ENCODE measurements at regions not wholly inside any gene's neighbourhood (a gene's known extent, or its start where the extent isn't known, plus 50 kb on each side); places are given as distances from the start of the nearest gene placed in this dataset.

GRCh38 chr10:108393089-108393488 lies 1228.6 kb upstream of the SORCS1 start:
- POLR2A ChIA-PET: no interaction called here
- no peak for FAIRE-seq

GRCh38 chr10:108392286-108392685 lies 1227.8 kb upstream of the SORCS1 start:
- no peak for TF ChIP-seq ATOH8 (CRISPR knock-in tag; IDR thresholded peaks at IDR 0.05; ENCODE audit: low read depth)
- TF ChIP-seq MAX (IDR thresholded peaks at IDR 0.05): no peak
- TF ChIP-seq RFX5 (IDR thresholded peaks at IDR 0.05): no peak
- no peak for TF ChIP-seq SREBF2 (IDR thresholded peaks at IDR 0.05)
- TF ChIP-seq NFE2L2 (conservative IDR thresholded peaks at IDR 0.05; ENCODE audit: low read length): no peak
- TF ChIP-seq FOXS1 (CRISPR knock-in tag; IDR thresholded peaks at IDR 0.05): no peak
- no peak for TF ChIP-seq HMGXB4 (CRISPR knock-in tag; IDR thresholded peaks at IDR 0.05; ENCODE audit: borderline replicate concordance)
- no peak for TF ChIP-seq CEBPB (IDR thresholded peaks at IDR 0.05)
- no peak for TF ChIP-seq PHF8 (IDR thresholded peaks at IDR 0.05; ENCODE audit: borderline replicate concordance, low read depth)
- TF ChIP-seq CBX2 (IDR thresholded peaks at IDR 0.05; ENCODE audit: borderline replicate concordance, low read depth): no peak
- no peak for TF ChIP-seq SMC3 (IDR thresholded peaks at IDR 0.05)
- ATAC-seq: no peak
- CTCF ChIA-PET: no interaction called here
- WGBS (ENCODE audit: missing lambda C conversion rate): 4% methylated on average over 1 of the region's 1 CpG
- no peaks in the 10 kb centered on the region for H3K4me1 ChIP-seq
- POLR2A ChIA-PET: no interaction called here
- no peak overlapping the region for H3K27ac ChIP-seq
- H3K4me3 ChIP-seq: no peak overlapping the region
- no peaks in the 10 kb centered on the region for H3K9me3 ChIP-seq
- H3K4me2 ChIP-seq: no peak overlapping the region
- no peak for DNase-seq (ENCODE audit: low read depth in 1 of 2, low spot score in 1 of 2)
- no peak for FAIRE-seq

More at GRCh38 chr10:108393089-108393488, 1228.6 kb upstream of the SORCS1 start:
- CTCF ChIA-PET: no interaction called here
- TF ChIP-seq HMGXB4 (CRISPR knock-in tag; IDR thresholded peaks at IDR 0.05; ENCODE audit: borderline replicate concordance): no peak
- 0% methylated on average over 1 of the region's 1 CpG for WGBS (ENCODE audit: missing lambda C conversion rate)
- DNase-seq (ENCODE audit: low read depth in 1 of 2, low spot score in 1 of 2): no peak
- no peak for ATAC-seq
- Histone ChIP-seq H3K27ac (no peak overlapping the region), H3K4me2 (no peak overlapping the region), H3K4me1 (no peaks in the 10 kb centered on the region), H3K4me3 (no peak overlapping the region), H3K9me3 (no peaks in the 10 kb centered on the region)

GRCh38 chr10:108388706-108389105 lies 1224.2 kb upstream of the SORCS1 start:
- POLR2A ChIA-PET: no interaction called here

GRCh38 chr10:108385963-108386362 lies 1221.5 kb upstream of the SORCS1 start:
- no peak for TF ChIP-seq SREBF2 (IDR thresholded peaks at IDR 0.05)
- TF ChIP-seq ZSCAN20 (CRISPR knock-in tag; IDR thresholded peaks at IDR 0.05): no peak
- TF ChIP-seq POLR2AphosphoS2 (conservative IDR thresholded peaks at IDR 0.05; ENCODE audit: low read length): no peak
- TF ChIP-seq PHF8 (IDR thresholded peaks at IDR 0.05; ENCODE audit: borderline replicate concordance, low read depth): no peak
- no peak for TF ChIP-seq GATA3 (IDR thresholded peaks at IDR 0.05; ENCODE audit: borderline replicate concordance)
- TF ChIP-seq SMC3 (IDR thresholded peaks at IDR 0.05): no peak
- no peak for TF ChIP-seq JUN (IDR thresholded peaks at IDR 0.05)
- CTCF ChIA-PET: interaction anchor here (0.5 to 1.0 kb wide), 2 partner anchors 24 to 26 kb away, joined by 5 read pairs; no protein-coding TSS in a partner anchor
- H3K4me1 ChIP-seq: no peaks in the 10 kb centered on the region

More at GRCh38 chr10:108388706-108389105, 1224.2 kb upstream of the SORCS1 start:
- no peak for ATAC-seq
- WGBS (ENCODE audit: missing lambda C conversion rate): 32% methylated on average over 1 of the region's 1 CpG
- no peak for DNase-seq (ENCODE audit: low read depth in 1 of 2, low spot score in 1 of 2)
- no peak for FAIRE-seq
- Histone ChIP-seq H3K4me1 (no peaks in the 10 kb centered on the region), H3K4me2 (no peak overlapping the region), H3K9me3 (no peaks in the 10 kb centered on the region), H3K4me3 (no peak overlapping the region), H3K27ac (no peak overlapping the region)
- CTCF ChIA-PET: no interaction called here
- TF ChIP-seq FOSB (CRISPR knock-in tag; IDR thresholded peaks at IDR 0.05) (no peak), JUNB (IDR thresholded peaks at IDR 0.05) (no peak), NPAS2 (CRISPR knock-in tag; IDR thresholded peaks at IDR 0.05; ENCODE audit: borderline replicate concordance) (no peak), FOXS1 (CRISPR knock-in tag; IDR thresholded peaks at IDR 0.05) (no peak), POLR2A (IDR thresholded peaks at IDR 0.05; ENCODE audit: low read length) (no peak), MAX (IDR thresholded peaks at IDR 0.05) (no peak), CBX8 (IDR thresholded peaks at IDR 0.05) (no peak), RNF2 (IDR thresholded peaks at IDR 0.05; ENCODE audit: borderline replicate concordance, low read depth) (no peak)

More at GRCh38 chr10:108385963-108386362, 1221.5 kb upstream of the SORCS1 start:
- Histone ChIP-seq H3K9me3 (no peaks in the 10 kb centered on the region), H3K4me2 (no peak overlapping the region), H3K27ac (no peak overlapping the region), H3K4me3 (no peak overlapping the region)
- no peak for ATAC-seq
- no peak for FAIRE-seq
- 3% methylated on average over 3 of the region's 3 CpGs for WGBS (ENCODE audit: missing lambda C conversion rate)
- no peak for DNase-seq (ENCODE audit: low read depth in 1 of 2, low spot score in 1 of 2)
- POLR2A ChIA-PET: no interaction called here
